ENCODE measurements at regions not wholly inside any gene's neighbourhood (a gene's known extent, or its start where the extent isn't known, plus 50 kb on each side); places are given as distances from the start of the nearest gene placed in this dataset.

- no peak for TF ChIP-seq CTCF (conservative IDR thresholded peaks at IDR 0.05; ENCODE audit: low read length)
- no peak for TF ChIP-seq EZH2phosphoT487 (IDR thresholded peaks at IDR 0.05; ENCODE audit: borderline replicate concordance, low read depth, low read length)
Observed at GRCh38 chr4:3868211-3869173, 102.3 kb downstream of the ADRA2C start.

Data from OCI-LY7 (cell line).